ENCODE measurements at regions not wholly inside any gene's neighbourhood (a gene's known extent, or its start where the extent isn't known, plus 50 kb on each side); places are given as distances from the start of the nearest gene placed in this dataset.

GRCh38 chr11:121383716-121384115 lies 68.4 kb upstream of the SORL1 start (continued):
- TF ChIP-seq ZBTB34 (CRISPR knock-in tag; IDR thresholded peaks at IDR 0.05) (no peak), ZSCAN32 (CRISPR knock-in tag; IDR thresholded peaks at IDR 0.05) (no peak), ZNF174 (CRISPR knock-in tag; IDR thresholded peaks at IDR 0.05) (no peak), JUN (IDR thresholded peaks at IDR 0.05; ENCODE audit: borderline replicate concordance, low read depth, low read length) (no peak), JUN (CRISPR knock-in tag; IDR thresholded peaks at IDR 0.05; ENCODE audit: borderline replicate concordance) (no peak)

- H3K27me3 ChIP-seq (ENCODE audit: control insufficient read depth in 2 of 2, insufficient read depth in 2 of 2, low read length in 2 of 2): peaks cover 0 to 19% of the 10 kb centered on the region in 2 experiments; a peak in 2 of 5 replicates
- in situ Hi-C loops (cut with MboI): no loop called here
- WGBS (ENCODE audit: insufficient coverage, low coverage, missing lambda C conversion rate): 0% methylated on average over 1 of the region's 1 CpG
These were observed 66.4 kb upstream of the SORL1 start for GRCh38 chr11:121385688-121386087.

More at GRCh38 chr11:121385688-121386087, 66.4 kb upstream of the SORL1 start:
- no peaks in the 10 kb centered on the region for H3K9me3 ChIP-seq (replicated peaks; ENCODE audit: control insufficient read depth, insufficient read depth, low read depth, low read length)
- H3K4me2 ChIP-seq (ENCODE audit: insufficient read depth, low read length): no peak overlapping the region
- intact Hi-C loops (cut with micrococcal nuclease): no loop called here
- H4K20me1 ChIP-seq (replicated peaks; ENCODE audit: control insufficient read depth, insufficient read depth, low read length): no peaks in the 10 kb centered on the region
- no peaks in the 10 kb centered on the region for H3K36me3 ChIP-seq (ENCODE audit: control insufficient read depth, insufficient read depth, low read length)
- H3K27ac ChIP-seq (ENCODE audit: extremely low read depth, low read depth, low read length): no peak overlapping the region
- no peaks in the 10 kb centered on the region for H3K79me2 ChIP-seq (ENCODE audit: control insufficient read depth, insufficient read depth, low read length)
- FAIRE-seq (no peak), ATAC-seq (no peak), DNase-seq (ENCODE audit: extremely low read depth in 1 of 4, low spot score in 3 of 4) (no peak)
- BruUV-seq (replicated peaks): no TSS peak
- ChIA-PET POLR2A (no interaction called here), CTCF (ENCODE audit: low intra/inter-chr PET ratio) (no interaction called here)
- H3K4me1 ChIP-seq (replicated peaks in 1 of 2; ENCODE audit: control insufficient read depth in 2 of 2, insufficient read depth in 2 of 2, low read length in 2 of 2): no peaks in the 10 kb centered on the region
- H3K9ac ChIP-seq (ENCODE audit: insufficient read depth in 1 of 2, low read depth in 2 of 2, low read length in 2 of 2): no peak overlapping the region
- no peaks in the 10 kb centered on the region for H3K9me1 ChIP-seq (ENCODE audit: control insufficient read depth, insufficient read depth, low read length)
- H3K4me3 ChIP-seq: no peak overlapping the region
- no peak for TF ChIP-seq RBBP5 (IDR thresholded peaks at IDR 0.05; ENCODE audit: borderline replicate concordance, insufficient read depth, low read length, poor library complexity, severe bottlenecking)
- no peak for TF ChIP-seq EZH2 (IDR thresholded peaks at IDR 0.05; ENCODE audit: borderline replicate concordance, low read depth, low read length)
- TF ChIP-seq ZNF445 (CRISPR knock-in tag; IDR thresholded peaks at IDR 0.05; ENCODE audit: low read depth): no peak
- no peak for TF ChIP-seq THAP12 (CRISPR knock-in tag; IDR thresholded peaks at IDR 0.05)
- no peak for TF ChIP-seq ZFP91 (CRISPR knock-in tag; IDR thresholded peaks at IDR 0.05)
- TF ChIP-seq ZNF232 (CRISPR knock-in tag; IDR thresholded peaks at IDR 0.05): no peak
- H2AFZ ChIP-seq (ENCODE audit: low read depth, low read length): no peak overlapping the region

All from K562 (cell line).